Endothelial cell of umbilical vein (primary cell): ENCODE measurements at regions not wholly inside any gene's neighbourhood (a gene's known extent, or its start where the extent isn't known, plus 50 kb on each side); places are given as distances from the start of the nearest gene placed in this dataset.

Experiments
- BruUV-seq: library from RNA; stranded (reverse); fragments of 400-500 nt; replicated peaks from 2 replicates; lab custom pipeline; 2021; lab: Mats Ljungman, UMichigan
- CTCF ChIA-PET: fragments of 300-600, 350-600 bp; sonication (Branson Sonifier 250); formaldehyde crosslinking; loops from one replicate; lab custom pipeline; 2021; ENCODE audit warnings: antibody characterized with exemption, inconsistent platforms; lab: Charles Lee
- POLR2A ChIA-PET: fragments of 300-600, 350-600 bp; sonication (Branson Sonifier 250); formaldehyde crosslinking; loops from one replicate; lab custom pipeline; 2021; ENCODE audit warnings: antibody characterized with exemption, inconsistent platforms; lab: Charles Lee
- DNase-seq: peaks from one replicate; pipeline ENCODE4 v3.0.0-alpha.2; 2011; ENCODE audit warnings: low read depth, low spot score
- FAIRE-seq: peaks from 2 replicates; lab custom pipeline; 2011; peaks lifted over from hg19 to GRCh38; lab: Jason Lieb, UNC
- H2AFZ ChIP-seq: 2 replicates; pipeline ENCODE4 v1.6.0; 2012; ENCODE audit warnings: low read depth, low read length, control low read depth, inconsistent platforms
- H3K27ac ChIP-seq: 2 replicates; pipeline ENCODE4 v1.5.1; 2011; ENCODE audit warnings: low read depth, mild to moderate bottlenecking, control low read depth, low read length, moderate library complexity; ENCODE audit not compliant: insufficient read depth
- H3K27me3 ChIP-seq, 2 experiments: 2 replicates each; pipeline versions ENCODE4 v1.6.0 to v1.6.1; 2011; ENCODE audit warnings: low read length in 2 of 2, mixed read lengths in 1 of 2; ENCODE audit not compliant: control insufficient read depth in 2 of 2, insufficient read depth in 2 of 2
- H3K36me3 ChIP-seq, 2 experiments: 2 replicates in 1 of 2; 3 replicates in 1 of 2; pipeline ENCODE4 v1.5.1; 2011; ENCODE audit warnings: low read length in 2 of 2, mild to moderate bottlenecking in 1 of 2, moderate library complexity in 1 of 2; ENCODE audit not compliant: control insufficient read depth in 2 of 2, insufficient read depth in 2 of 2; ENCODE audit errors: extremely low read depth in 1 of 2
- H3K4me1 ChIP-seq: 3 replicates; pipeline ENCODE4 v1.5.1; 2011; ENCODE audit warnings: mild to moderate bottlenecking, low read length; ENCODE audit not compliant: control insufficient read depth, insufficient read depth; ENCODE audit errors: extremely low read depth
- H3K4me2 ChIP-seq: 2 replicates; pipeline ENCODE4 v1.6.1; 2011; ENCODE audit warnings: low read length, control low read depth, mixed read lengths; ENCODE audit not compliant: insufficient read depth
- H3K4me3 ChIP-seq, 3 experiments: fragments of 200-600 bp in 1 of 3; sonication (generic), shearing (Covaris generic) in 1 of 3; replicated peaks in 1 of 3; 2 replicates each; pipeline ENCODE4 v1.5.1; 2011 to 2016; ENCODE audit warnings: control low read depth in 3 of 3, low read length in 3 of 3, mild to moderate bottlenecking in 2 of 3, inconsistent platforms in 1 of 3, low read depth in 1 of 3, moderate library complexity in 1 of 3; ENCODE audit not compliant: insufficient read depth in 1 of 3
- H3K79me2 ChIP-seq: 2 replicates; pipeline ENCODE4 v1.6.0; 2012; ENCODE audit warnings: low read length, inconsistent platforms; ENCODE audit not compliant: control insufficient read depth, insufficient read depth
- H3K9ac ChIP-seq: replicated peaks from 2 replicates; pipeline ENCODE3; 2011; ENCODE audit warnings: low read length, control low read depth; ENCODE audit not compliant: insufficient read depth; ENCODE audit errors: extremely low read depth
- H3K9me1 ChIP-seq: replicated peaks from 3 replicates; pipeline ENCODE4 v1.6.0; 2011; ENCODE audit warnings: mild to moderate bottlenecking, low read length; ENCODE audit not compliant: control insufficient read depth, insufficient read depth; ENCODE audit errors: extremely low read depth
- H3K9me3 ChIP-seq: replicated peaks from 2 replicates; pipeline ENCODE4 v1.5.1; 2012; ENCODE audit warnings: low read length, inconsistent platforms; ENCODE audit not compliant: control insufficient read depth, insufficient read depth
- H4K20me1 ChIP-seq: replicated peaks from 2 replicates; pipeline ENCODE3; 2011; ENCODE audit warnings: mild to moderate bottlenecking, low read length; ENCODE audit not compliant: control insufficient read depth, insufficient read depth; ENCODE audit errors: extremely low read depth
- CTCF ChIP-seq, 2 donors: IDR thresholded peaks; 1 replicate in 1 of 2; 2 replicates in 1 of 2; pipeline ENCODE4 v1.5.1; 2011; ENCODE audit warnings: low read length in 2 of 2, mild to moderate bottlenecking in 2 of 2, moderate library complexity in 2 of 2, control low read depth in 1 of 2, inconsistent platforms in 1 of 2, low read depth in 1 of 2; ENCODE audit not compliant: insufficient read depth in 1 of 2; ENCODE audit errors: extremely low read depth in 1 of 2
- FOS ChIP-seq: IDR thresholded peaks from 2 replicates; pipeline ENCODE4 v1.6.1; 2011; ENCODE audit warnings: mild to moderate bottlenecking, low read length, moderate library complexity, borderline replicate concordance; ENCODE audit not compliant: insufficient read depth
- GATA2 ChIP-seq: IDR thresholded peaks from 2 replicates; pipeline ENCODE4 v1.7.0; 2011; ENCODE audit warnings: low read depth, mild to moderate bottlenecking, moderate library complexity, mixed read lengths, low read length; ENCODE audit not compliant: insufficient read length, insufficient read depth
- MAX ChIP-seq: IDR thresholded peaks from 2 replicates; pipeline ENCODE4 v1.6.1; 2011; ENCODE audit not compliant: insufficient read depth, insufficient read length
- MYC ChIP-seq: IDR thresholded peaks from one replicate; pipeline ENCODE4 v1.6.1; 2011; ENCODE audit warnings: mild to moderate bottlenecking, low read depth, low read length
- POLR2A ChIP-seq: IDR thresholded peaks from 2 replicates; pipeline ENCODE4 v1.6.1; 2012; ENCODE audit warnings: low read depth, mild to moderate bottlenecking, control low read depth, low read length
- POLR2AphosphoS5 ChIP-seq: IDR thresholded peaks from 2 replicates; pipeline ENCODE4 v1.6.1; 2012; ENCODE audit warnings: low read depth, mild to moderate bottlenecking, control low read depth, low read length, moderate library complexity; ENCODE audit not compliant: insufficient read depth
- dilution Hi-C: fragments of 300-500 bp; cut with MboI; formaldehyde crosslinking; loops from one replicate; pipeline ENCODE4 v1.15.0; 2019; ENCODE audit warnings: low sequenced_read_pairs; ENCODE audit not compliant: extremely low pct_ligation_motif_present
- intact Hi-C: fragments of 100-400 bp; cut with micrococcal nuclease; formaldehyde crosslinking; loops from one replicate; pipeline ENCODE4 v1.10.0; 2022

GRCh38 chr20:57051096-57051495 lies 215.3 kb downstream of the BMP7 start:
- intact Hi-C loops, result no loop called here

More at GRCh38 chr20:57051096-57051495, 215.3 kb downstream of the BMP7 start:
- Histone ChIP-seq H3K27ac (no peak overlapping the region), H2AFZ (no peak overlapping the region), H3K4me1 (no peaks in the 10 kb centered on the region), H3K27me3 (no peaks in the 10 kb centered on the region), H3K79me2 (no peaks in the 10 kb centered on the region), H3K4me2 (no peak overlapping the region), H3K9me1 (no peaks in the 10 kb centered on the region), H3K36me3 (no peaks in the 10 kb centered on the region), H3K9me3 (no peaks in the 10 kb centered on the region), H4K20me1 (no peaks in the 10 kb centered on the region), H3K4me3 (no peak overlapping the region), H3K9ac (no peak overlapping the region)
- ChIA-PET POLR2A (no interaction called here), CTCF (no interaction called here)
- no peak for DNase-seq
- TF ChIP-seq MAX (no peak), FOS (no peak), POLR2A (no peak), GATA2 (no peak), CTCF (IDR thresholded peaks at IDR 0.05; ENCODE audit: extremely low read depth in 1 of 2, insufficient read depth in 1 of 2, low read depth in 1 of 2, low read length in 2 of 2) (no peak), POLR2AphosphoS5 (no peak), MYC (no peak)
- no TSS peak for BruUV-seq
- dilution Hi-C loops, result no loop called here
- FAIRE-seq, result no peak
